SH-SY5Y (cell line): ENCODE measurements at regions not wholly inside any gene's neighbourhood (a gene's known extent, or its start where the extent isn't known, plus 50 kb on each side); places are given as distances from the start of the nearest gene placed in this dataset.

Source experiments
- GATA2 ChIP-seq: IDR thresholded peaks from 2 replicates; pipeline ENCODE4 v1.6.1; 2011; ENCODE audit warnings: mild to moderate bottlenecking, low read depth, low read length
- GATA3 ChIP-seq: IDR thresholded peaks from 2 replicates; pipeline ENCODE4 v1.6.1; 2011; ENCODE audit warnings: low read depth, mild to moderate bottlenecking, low read length, moderate library complexity

GRCh38 chr6:163757520-163757919 lies 343.0 kb downstream of the QKI start:
- TF ChIP-seq GATA2 (no peak), GATA3 (no peak)
